Neural progenitor cell (in vitro differentiated cells): ENCODE measurements at regions not wholly inside any gene's neighbourhood (a gene's known extent, or its start where the extent isn't known, plus 50 kb on each side); places are given as distances from the start of the nearest gene placed in this dataset.

ENCODE experiments used
- DNase-seq: peaks from one replicate; pipeline ENCODE4 v3.0.0-alpha.2; 2016; ENCODE audit warnings: low spot score
- H2AFZ ChIP-seq: fragments of 200-600 bp; sonication (generic); replicated peaks from 2 replicates; pipeline ENCODE4 v1.6.1; 2016; ENCODE audit warnings: antibody characterized with exemption
- H3F3A ChIP-seq: fragments of 200-600 bp; sonication (generic); 2 replicates; pipeline ENCODE4 v1.6.1; 2016; ENCODE audit warnings: antibody characterized with exemption, low read depth
- H3K27ac ChIP-seq: fragments of 200-600 bp; sonication (generic); 2 replicates; pipeline ENCODE4 v1.5.1; 2016; ENCODE audit warnings: mild to moderate bottlenecking
- H3K27me3 ChIP-seq: fragments of 200-600 bp; sonication (generic); 2 replicates; pipeline ENCODE4 v1.6.1; 2016; ENCODE audit warnings: mild to moderate bottlenecking, moderate library complexity
- H3K36me3 ChIP-seq: fragments of 200-600 bp; sonication (generic); 2 replicates; pipeline ENCODE4 v1.5.1; 2016
- H3K4me1 ChIP-seq: fragments of 200-600 bp; sonication (generic); 2 replicates; pipeline ENCODE4 v1.6.1; 2016; ENCODE audit warnings: mixed run types
- H3K4me2 ChIP-seq: fragments of 200-600 bp; sonication (generic); 2 replicates; pipeline ENCODE4 v1.6.1; 2016
- H3K4me3 ChIP-seq: fragments of 200-600 bp; sonication (generic); 2 replicates; pipeline ENCODE4 v1.5.1; 2016
- H3K79me2 ChIP-seq: fragments of 200-600 bp; sonication (generic); 2 replicates; pipeline ENCODE4 v1.6.1; 2016; ENCODE audit warnings: low read depth
- H3K9ac ChIP-seq: fragments of 200-600 bp; sonication (generic); 2 replicates; pipeline ENCODE4 v1.6.1; 2016
- H3K9me3 ChIP-seq: fragments of 200-600 bp; sonication (generic); 2 replicates; pipeline ENCODE4 v1.5.1; 2016; ENCODE audit warnings: low read depth
- H4K20me1 ChIP-seq: fragments of 200-600 bp; sonication (generic); 2 replicates; pipeline ENCODE4 v1.6.1; 2016; ENCODE audit warnings: low read depth
- H3K27ac Mint-ChIP-seq: 3 replicates; pipeline ENCODE4 v1.8.0; 2021; ENCODE audit warnings: mixed read lengths
- H3K27me3 Mint-ChIP-seq: 2 replicates; pipeline ENCODE4 v1.8.0; 2022; ENCODE audit warnings: low read depth, mild to moderate bottlenecking, inconsistent platforms, moderate library complexity, mixed read lengths; ENCODE audit not compliant: insufficient read depth
- H3K36me3 Mint-ChIP-seq: 3 replicates; pipeline ENCODE4 v1.8.0; 2021; ENCODE audit warnings: mixed read lengths
- H3K4me1 Mint-ChIP-seq: 3 replicates; pipeline ENCODE4 v1.8.0; 2021; ENCODE audit warnings: mixed read lengths
- H3K4me3 Mint-ChIP-seq: 3 replicates; pipeline ENCODE4 v1.8.0; 2021; ENCODE audit warnings: mild to moderate bottlenecking, moderate library complexity, mixed read lengths
- H3K9me3 Mint-ChIP-seq: 3 replicates; pipeline ENCODE4 v1.8.0; 2020; ENCODE audit warnings: mixed read lengths
- EZH2 ChIP-seq: fragments of 200-600 bp; sonication (generic); IDR thresholded peaks from 2 replicates; pipeline ENCODE4 v1.6.1; 2017; ENCODE audit warnings: antibody characterized with exemption, mild to moderate bottlenecking, moderate library complexity
- EZH2phosphoT487 ChIP-seq: fragments of 200-600 bp; sonication (generic); IDR thresholded peaks from 2 replicates; pipeline ENCODE4 v1.6.1; 2017; ENCODE audit warnings: antibody characterized with exemption
- TF ChIP-seq, protein P1 (sequence below): fragments of 200-600 bp; sonication (generic); IDR thresholded peaks from 2 replicates; pipeline ENCODE4 v1.5.1; 2017; ENCODE audit warnings: antibody characterized with exemption, mild to moderate bottlenecking

DNA sequence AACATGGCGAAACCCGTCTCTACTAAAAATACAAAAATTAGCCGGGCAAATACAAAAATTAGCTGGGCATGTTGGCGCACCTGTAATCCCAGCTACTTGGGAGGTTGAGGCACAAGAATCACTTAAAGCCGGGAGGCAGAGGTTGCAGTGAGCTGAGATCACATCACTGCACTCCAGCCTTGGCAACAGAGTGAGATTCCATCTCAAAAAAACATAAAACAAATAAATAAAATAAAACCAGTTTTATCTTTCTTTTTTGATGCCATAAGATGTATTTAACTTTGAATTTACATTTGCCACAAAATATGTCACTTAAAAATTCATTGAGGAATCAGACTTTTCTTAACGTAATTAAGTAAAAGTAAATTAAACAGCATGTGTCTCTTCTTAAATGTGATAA, 113.3 kb upstream of the ERRFI1 start:
- H3K9ac ChIP-seq, result no peak overlapping the region
- H3K27ac ChIP-seq, result no peak overlapping the region
- Mint-ChIP-seq H3K27ac (no peak overlapping the region), H3K4me3 (no peak overlapping the region), H3K27me3 (no peaks in the 10 kb centered on the region), H3K4me1 (peaks cover 32% of the 10 kb centered on the region), H3K9me3 (peaks cover 3% of the 10 kb centered on the region), H3K36me3 (no peaks in the 10 kb centered on the region)
- no peaks in the 10 kb centered on the region for H3F3A ChIP-seq
- no peaks in the 10 kb centered on the region for H3K79me2 ChIP-seq
- TF ChIP-seq, protein P1, sequence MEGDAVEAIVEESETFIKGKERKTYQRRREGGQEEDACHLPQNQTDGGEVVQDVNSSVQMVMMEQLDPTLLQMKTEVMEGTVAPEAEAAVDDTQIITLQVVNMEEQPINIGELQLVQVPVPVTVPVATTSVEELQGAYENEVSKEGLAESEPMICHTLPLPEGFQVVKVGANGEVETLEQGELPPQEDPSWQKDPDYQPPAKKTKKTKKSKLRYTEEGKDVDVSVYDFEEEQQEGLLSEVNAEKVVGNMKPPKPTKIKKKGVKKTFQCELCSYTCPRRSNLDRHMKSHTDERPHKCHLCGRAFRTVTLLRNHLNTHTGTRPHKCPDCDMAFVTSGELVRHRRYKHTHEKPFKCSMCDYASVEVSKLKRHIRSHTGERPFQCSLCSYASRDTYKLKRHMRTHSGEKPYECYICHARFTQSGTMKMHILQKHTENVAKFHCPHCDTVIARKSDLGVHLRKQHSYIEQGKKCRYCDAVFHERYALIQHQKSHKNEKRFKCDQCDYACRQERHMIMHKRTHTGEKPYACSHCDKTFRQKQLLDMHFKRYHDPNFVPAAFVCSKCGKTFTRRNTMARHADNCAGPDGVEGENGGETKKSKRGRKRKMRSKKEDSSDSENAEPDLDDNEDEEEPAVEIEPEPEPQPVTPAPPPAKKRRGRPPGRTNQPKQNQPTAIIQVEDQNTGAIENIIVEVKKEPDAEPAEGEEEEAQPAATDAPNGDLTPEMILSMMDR, result no peak
- TF ChIP-seq EZH2 (no peak), EZH2phosphoT487 (no peak)
- no peak for DNase-seq
- no peaks in the 10 kb centered on the region for H3K9me3 ChIP-seq
- no peak overlapping the region for H2AFZ ChIP-seq
- no peak overlapping the region for H3K4me2 ChIP-seq
- no peaks in the 10 kb centered on the region for H3K27me3 ChIP-seq
- no peaks in the 10 kb centered on the region for H3K4me1 ChIP-seq
- no peak overlapping the region for H3K4me3 ChIP-seq
- H3K36me3 ChIP-seq, result no peaks in the 10 kb centered on the region
- H4K20me1 ChIP-seq, result no peaks in the 10 kb centered on the region

DNA sequence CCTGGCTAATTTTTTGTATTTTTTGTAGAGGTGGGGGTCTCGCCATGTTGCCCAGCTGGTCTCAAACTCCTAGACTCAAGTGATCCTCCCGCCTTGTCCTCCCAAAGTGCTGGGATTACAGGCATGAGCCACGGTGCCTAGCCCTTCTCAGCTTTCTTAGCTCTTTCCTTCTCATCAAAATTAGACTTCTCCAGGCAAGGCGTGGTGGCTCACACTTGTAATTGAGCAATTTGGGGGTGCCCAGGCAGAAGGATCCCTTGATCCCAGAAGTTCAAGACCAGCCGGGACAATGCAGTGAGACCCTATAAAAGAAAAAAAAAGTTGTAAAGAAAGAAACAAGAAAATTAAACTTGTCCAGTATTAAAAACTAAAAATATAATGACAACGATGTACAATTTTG, 112.6 kb upstream of the ERRFI1 start:
- no peaks in the 10 kb centered on the region for H3K36me3 Mint-ChIP-seq
- Histone ChIP-seq H3K4me3 (no peak overlapping the region), H3F3A (no peaks in the 10 kb centered on the region), H3K27me3 (no peaks in the 10 kb centered on the region), H2AFZ (no peak overlapping the region), H3K9me3 (no peaks in the 10 kb centered on the region), H3K79me2 (no peaks in the 10 kb centered on the region), H3K4me1 (no peaks in the 10 kb centered on the region), H3K36me3 (no peaks in the 10 kb centered on the region), H4K20me1 (no peaks in the 10 kb centered on the region), H3K27ac (no peak overlapping the region), H3K9ac (no peak overlapping the region), H3K4me2 (no peak overlapping the region)
- H3K27me3 Mint-ChIP-seq, result no peaks in the 10 kb centered on the region
- DNase-seq, result no peak
- H3K4me3 Mint-ChIP-seq, result no peak overlapping the region
- peaks cover 33% of the 10 kb centered on the region for H3K4me1 Mint-ChIP-seq
- H3K27ac Mint-ChIP-seq, result peak overlapping the region; percentile 95
- H3K9me3 Mint-ChIP-seq, result no peaks in the 10 kb centered on the region
- no peak for TF ChIP-seq EZH2
- TF ChIP-seq, protein P1, result no peak
- no peak for TF ChIP-seq EZH2phosphoT487

DNA sequence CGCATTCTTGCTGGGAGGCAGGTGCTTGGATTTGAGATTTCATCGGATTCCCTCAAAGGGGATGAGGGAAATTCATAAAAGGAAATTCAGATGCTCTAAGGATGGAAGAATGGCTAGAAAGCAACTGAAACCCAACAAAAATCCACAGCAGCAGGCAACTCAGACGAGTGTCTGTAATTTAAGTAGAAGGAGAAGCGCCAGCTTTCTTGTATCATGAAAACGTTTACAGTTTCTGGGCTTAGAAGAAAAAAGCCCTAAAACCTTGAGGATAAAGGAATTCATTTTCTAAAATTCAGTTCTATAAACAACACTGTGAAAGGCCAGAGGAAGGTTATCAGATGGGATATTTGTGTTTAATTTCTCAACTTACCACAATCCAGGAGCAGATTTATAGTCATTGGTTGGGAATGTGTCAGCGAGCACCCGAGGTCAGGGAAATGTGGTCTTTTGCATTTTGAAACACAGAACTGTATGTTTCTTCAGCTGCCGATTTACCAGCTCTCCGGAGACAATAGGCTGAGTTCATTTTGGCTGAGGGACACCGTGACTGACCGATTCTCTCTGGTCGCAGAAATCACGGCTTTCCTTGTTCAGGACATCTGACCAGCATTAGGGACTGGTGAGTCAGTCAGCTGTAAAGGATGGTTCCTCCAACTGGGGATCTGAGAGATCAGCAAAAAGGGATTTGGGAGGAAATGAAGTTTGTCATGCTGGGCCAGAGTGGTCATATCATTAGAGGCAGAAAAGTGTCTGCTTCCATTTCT, 111.6 kb upstream of the ERRFI1 start:
- Mint-ChIP-seq H3K9me3 (no peaks in the 10 kb centered on the region), H3K27me3 (no peaks in the 10 kb centered on the region), H3K4me3 (peak overlapping the region; percentile 52), H3K36me3 (no peaks in the 10 kb centered on the region), H3K4me1 (peaks cover 37% of the 10 kb centered on the region), H3K27ac (peak overlapping the region; percentile 87)
- Histone ChIP-seq H3K4me2 (no peak overlapping the region), H3K4me1 (no peaks in the 10 kb centered on the region), H4K20me1 (no peaks in the 10 kb centered on the region), H3K27me3 (no peaks in the 10 kb centered on the region), H3K27ac (no peak overlapping the region), H2AFZ (peak overlapping the region; percentile 64), H3K4me3 (no peak overlapping the region), H3K9ac (no peak overlapping the region), H3K36me3 (no peaks in the 10 kb centered on the region), H3K79me2 (no peaks in the 10 kb centered on the region), H3K9me3 (no peaks in the 10 kb centered on the region), H3F3A (no peaks in the 10 kb centered on the region)
- DNase-seq, result peak; percentile 16
- TF ChIP-seq EZH2phosphoT487, result no peak
- TF ChIP-seq, protein P1, result no peak
- TF ChIP-seq EZH2, result no peak
